CD14-positive monocyte (primary cell): ENCODE measurements at regions not wholly inside any gene's neighbourhood (a gene's known extent, or its start where the extent isn't known, plus 50 kb on each side); places are given as distances from the start of the nearest gene placed in this dataset.

ENCODE experiments used
- DNase-seq, 3 donors: peaks; one replicate each; pipeline ENCODE4 v3.0.0-alpha.2; 2011 to 2022
- H2AFZ ChIP-seq: 2 replicates; pipeline ENCODE4 v1.6.0; 2012; ENCODE audit warnings: mild to moderate bottlenecking, low read depth, low read length, inconsistent platforms; ENCODE audit not compliant: insufficient read depth, poor library complexity, severe bottlenecking
- H3K27ac ChIP-seq, 2 donors: 1 replicate in 1 of 2; 2 replicates in 1 of 2; pipeline ENCODE4 v1.5.1; 2012 to 2013; ENCODE audit warnings: low read length in 2 of 2, control low read depth in 1 of 2, inconsistent platforms in 1 of 2, low read depth in 1 of 2, mild to moderate bottlenecking in 1 of 2
- H3K27me3 ChIP-seq, 2 donors: one replicate each; pipeline versions ENCODE4 v1.6.0 to v1.6.1; 2011 to 2013; ENCODE audit warnings: low read length in 2 of 2; ENCODE audit not compliant: control insufficient read depth in 2 of 2, insufficient read depth in 2 of 2
- H3K36me3 ChIP-seq, 2 donors: replicated peaks in 1 of 2; 1 replicate in 1 of 2; 2 replicates in 1 of 2; pipeline versions ENCODE4 v1.5.1 to v1.6.1; 2012 to 2013; ENCODE audit warnings: low read length in 2 of 2, control low read depth in 1 of 2, inconsistent platforms in 1 of 2, mild to moderate bottlenecking in 1 of 2; ENCODE audit not compliant: insufficient read depth in 2 of 2, control insufficient read depth in 1 of 2
- H3K4me1 ChIP-seq, 2 donors: 1 replicate in 1 of 2; 2 replicates in 1 of 2; pipeline versions ENCODE4 v1.5.1 to v1.6.1; 2012 to 2013; ENCODE audit warnings: low read length in 2 of 2, control low read depth in 1 of 2, inconsistent platforms in 1 of 2, mild to moderate bottlenecking in 1 of 2, moderate library complexity in 1 of 2; ENCODE audit not compliant: insufficient read depth in 2 of 2, control insufficient read depth in 1 of 2
- H3K4me2 ChIP-seq: replicated peaks from 2 replicates; pipeline ENCODE3; 2012; ENCODE audit warnings: low read length, moderate library complexity, mild to moderate bottlenecking; ENCODE audit not compliant: poor library complexity, severe bottlenecking; ENCODE audit errors: extremely low read depth
- H3K4me3 ChIP-seq, 3 experiments: fragments of 200-600 bp in 1 of 3; sonication (generic) in 1 of 3; replicated peaks in 1 of 3; 1 replicate in 2 of 3; 2 replicates in 1 of 3; pipeline ENCODE4 v1.5.1; 2011 to 2013; ENCODE audit warnings: low read length in 3 of 3, mild to moderate bottlenecking in 3 of 3, control low read depth in 2 of 3, low read depth in 2 of 3, inconsistent platforms in 1 of 3, moderate library complexity in 1 of 3
- H3K79me2 ChIP-seq: 2 replicates; pipeline ENCODE4 v1.6.0; 2012; ENCODE audit warnings: mild to moderate bottlenecking, control low read depth, inconsistent platforms, low read length, moderate library complexity; ENCODE audit not compliant: insufficient read depth
- H3K9ac ChIP-seq: 2 replicates; pipeline ENCODE4 v1.6.0; 2017; ENCODE audit warnings: low read length, mild to moderate bottlenecking; ENCODE audit not compliant: insufficient read depth, poor library complexity, severe bottlenecking
- H3K9me3 ChIP-seq, 2 donors: replicated peaks in 1 of 2; 1 replicate in 1 of 2; 2 replicates in 1 of 2; pipeline versions ENCODE4 v1.5.1 to v1.6.1; 2012 to 2013; ENCODE audit warnings: low read length in 2 of 2, control low read depth in 1 of 2; ENCODE audit not compliant: control insufficient read depth in 1 of 2, insufficient read depth in 1 of 2
- H4K20me1 ChIP-seq: 2 replicates; pipeline ENCODE4 v1.6.0; 2012; ENCODE audit warnings: mild to moderate bottlenecking, low read length, control low read depth, moderate library complexity; ENCODE audit not compliant: insufficient read depth
- H3K27ac Mint-ChIP-seq, 7 donors: one replicate each; pipeline ENCODE4 v1.8.0; 2020; ENCODE audit warnings: mild to moderate bottlenecking in 7 of 7, mixed read lengths in 7 of 7, moderate library complexity in 6 of 7, inconsistent platforms in 2 of 7
- H3K27me3 Mint-ChIP-seq, 3 donors: one replicate each; pipeline ENCODE4 v1.8.0; 2021 to 2022; ENCODE audit warnings: low read depth in 3 of 3, mild to moderate bottlenecking in 3 of 3, mixed read lengths in 3 of 3, moderate library complexity in 3 of 3, inconsistent platforms in 1 of 3
- H3K36me3 Mint-ChIP-seq, 2 donors: one replicate each; pipeline ENCODE4 v1.8.0; 2020; ENCODE audit warnings: mixed read lengths in 2 of 2, inconsistent platforms in 1 of 2, mild to moderate bottlenecking in 1 of 2
- H3K4me1 Mint-ChIP-seq: one replicate; pipeline ENCODE4 v1.8.0; 2020; ENCODE audit warnings: mild to moderate bottlenecking, mixed read lengths
- H3K4me3 Mint-ChIP-seq, 2 donors: one replicate each; pipeline ENCODE4 v1.8.0; 2020; ENCODE audit warnings: mild to moderate bottlenecking in 2 of 2, mixed read lengths in 2 of 2, moderate library complexity in 1 of 2
- H3K9me3 Mint-ChIP-seq, 7 donors: one replicate each; pipeline ENCODE4 v1.8.0; 2020 to 2022; ENCODE audit warnings: mixed read lengths in 7 of 7, mild to moderate bottlenecking in 6 of 7, moderate library complexity in 6 of 7, inconsistent platforms in 2 of 7
- CTCF ChIP-seq: fragments of 200-600 bp; IDR thresholded peaks from one replicate; pipeline ENCODE4 v1.8.0; 2022; ENCODE audit warnings: antibody characterized with exemption, mild to moderate bottlenecking
- WGBS: methylation state at CpG from one replicate; pipeline ENCODE4 v1.1.5; 2013; ENCODE audit warnings: missing lambda C conversion rate; ENCODE audit not compliant: insufficient coverage; 5-methylcytosine and 5-hydroxymethylcytosine counted together
- intact Hi-C, 2 donors: fragments of 100-400 bp; cut with micrococcal nuclease; formaldehyde crosslinking; loops; one replicate each; pipeline versions ENCODE4 v1.15.0 to v1.15.1; 2023

- WGBS: no CpG with 5 or more reads among the region's 15 CpGs
- no peak overlapping the region for H3K4me2 ChIP-seq
Observed at GRCh38 chrX:33725535-33726210, 406.4 kb downstream of the FAM47A start.

GRCh38 chrX:33721927-33722326, 410.2 kb downstream of the FAM47A start:
- peaks cover 7 to 8% (median 8%) of the 10 kb centered on the region in 3 donors for H3K27me3 Mint-ChIP-seq
- no peaks in the 10 kb centered on the region for H3K4me1 Mint-ChIP-seq
- peaks cover 0 to 8% (median 0%) of the 10 kb centered on the region in 7 donors for H3K9me3 Mint-ChIP-seq
- H2AFZ ChIP-seq: no peak overlapping the region
- no peak overlapping the region for H3K4me3 ChIP-seq
- H3K27me3 ChIP-seq: no peaks in the 10 kb centered on the region
- no CpG with 5 or more reads among the region's 1 CpG for WGBS
- H3K4me2 ChIP-seq: no peak overlapping the region
- DNase-seq: no peak
- no peak overlapping the region for H3K27ac Mint-ChIP-seq
- no peaks in the 10 kb centered on the region for H3K4me1 ChIP-seq
- H3K4me3 Mint-ChIP-seq: no peak overlapping the region
- intact Hi-C loops: no loop called here
- no peak for TF ChIP-seq CTCF
- H3K9ac ChIP-seq: no peak overlapping the region
- no peak overlapping the region for H3K27ac ChIP-seq
- no peaks in the 10 kb centered on the region for H3K36me3 ChIP-seq
- no peaks in the 10 kb centered on the region for H4K20me1 ChIP-seq
- no peaks in the 10 kb centered on the region for H3K79me2 ChIP-seq
- H3K9me3 ChIP-seq: no peaks in the 10 kb centered on the region
- H3K36me3 Mint-ChIP-seq: no peaks in the 10 kb centered on the region

More at GRCh38 chrX:33725535-33726210, 406.4 kb downstream of the FAM47A start:
- Histone ChIP-seq H3K9ac (no peak overlapping the region), H3K9me3 (no peaks in the 10 kb centered on the region), H3K36me3 (no peaks in the 10 kb centered on the region), H3K4me3 (no peak overlapping the region), H3K4me1 (no peaks in the 10 kb centered on the region), H2AFZ (no peak overlapping the region), H3K27ac (no peak overlapping the region), H3K27me3 (no peaks in the 10 kb centered on the region), H4K20me1 (no peaks in the 10 kb centered on the region), H3K79me2 (no peaks in the 10 kb centered on the region)
- intact Hi-C loops: no loop called here
- peaks cover 7 to 9% (median 8%) of the 10 kb centered on the region in 3 donors for H3K27me3 Mint-ChIP-seq
- peaks cover 0 to 14% (median 0%) of the 10 kb centered on the region in 7 donors for H3K9me3 Mint-ChIP-seq
- H3K4me1 Mint-ChIP-seq: no peaks in the 10 kb centered on the region
- H3K27ac Mint-ChIP-seq: no peak overlapping the region
- no peak overlapping the region for H3K4me3 Mint-ChIP-seq
- TF ChIP-seq CTCF: no peak
- DNase-seq: no peak
- no peaks in the 10 kb centered on the region for H3K36me3 Mint-ChIP-seq
